ENCODE measurements at regions not wholly inside any gene's neighbourhood (a gene's known extent, or its start where the extent isn't known, plus 50 kb on each side); places are given as distances from the start of the nearest gene placed in this dataset.

DNA sequence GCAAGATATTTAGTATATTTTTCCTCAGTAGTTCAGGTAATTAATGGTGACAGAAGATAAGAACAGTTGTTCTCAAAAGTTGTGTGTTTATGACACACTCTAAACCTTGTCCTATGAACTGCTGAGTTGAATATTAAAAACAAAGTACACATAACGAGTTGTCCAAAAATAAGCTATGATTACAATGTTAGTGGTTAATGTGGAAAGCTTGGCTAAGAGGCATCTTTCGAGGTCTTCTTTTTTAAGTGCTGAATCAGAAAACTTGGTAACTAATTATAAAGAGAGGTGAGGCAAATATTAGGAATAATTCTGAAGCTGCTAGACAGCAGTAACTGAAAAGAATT lies 1088.7 kb downstream of the SUCLG1 start:
- Histone ChIP-seq H4K20me1 (ENCODE audit: insufficient read depth, low read length) (no peaks in the 10 kb centered on the region), H3K79me2 (ENCODE audit: insufficient read depth, low read length) (no peaks in the 10 kb centered on the region), H3K4me2 (ENCODE audit: low read length) (no peak overlapping the region), H3K9me3 (ENCODE audit: low read length) (no peaks in the 10 kb centered on the region), H3F3A (ENCODE audit: insufficient read depth, low read length) (no peaks in the 10 kb centered on the region), H3K9me2 (ENCODE audit: low read depth, low read length) (no peaks in the 10 kb centered on the region), H3K9ac (ENCODE audit: low read length) (no peak overlapping the region), H3K27me3 (ENCODE audit: insufficient read depth, low read length) (no peaks in the 10 kb centered on the region), H2AFZ (ENCODE audit: low read length) (no peak overlapping the region), H3K27ac (ENCODE audit: low read depth, low read length, poor library complexity, severe bottlenecking) (no peak overlapping the region), H3K36me3 (ENCODE audit: insufficient read depth, low read length) (no peaks in the 10 kb centered on the region), H3K4me3 (ENCODE audit: low read depth, low read length, poor library complexity, severe bottlenecking) (no peak overlapping the region), H3K4me1 (ENCODE audit: insufficient read depth, low read length, severe bottlenecking) (no peaks in the 10 kb centered on the region)
- TF ChIP-seq, protein P1, sequence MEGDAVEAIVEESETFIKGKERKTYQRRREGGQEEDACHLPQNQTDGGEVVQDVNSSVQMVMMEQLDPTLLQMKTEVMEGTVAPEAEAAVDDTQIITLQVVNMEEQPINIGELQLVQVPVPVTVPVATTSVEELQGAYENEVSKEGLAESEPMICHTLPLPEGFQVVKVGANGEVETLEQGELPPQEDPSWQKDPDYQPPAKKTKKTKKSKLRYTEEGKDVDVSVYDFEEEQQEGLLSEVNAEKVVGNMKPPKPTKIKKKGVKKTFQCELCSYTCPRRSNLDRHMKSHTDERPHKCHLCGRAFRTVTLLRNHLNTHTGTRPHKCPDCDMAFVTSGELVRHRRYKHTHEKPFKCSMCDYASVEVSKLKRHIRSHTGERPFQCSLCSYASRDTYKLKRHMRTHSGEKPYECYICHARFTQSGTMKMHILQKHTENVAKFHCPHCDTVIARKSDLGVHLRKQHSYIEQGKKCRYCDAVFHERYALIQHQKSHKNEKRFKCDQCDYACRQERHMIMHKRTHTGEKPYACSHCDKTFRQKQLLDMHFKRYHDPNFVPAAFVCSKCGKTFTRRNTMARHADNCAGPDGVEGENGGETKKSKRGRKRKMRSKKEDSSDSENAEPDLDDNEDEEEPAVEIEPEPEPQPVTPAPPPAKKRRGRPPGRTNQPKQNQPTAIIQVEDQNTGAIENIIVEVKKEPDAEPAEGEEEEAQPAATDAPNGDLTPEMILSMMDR (IDR thresholded peaks at IDR 0.05; ENCODE audit: low read length), result no peak
- TF ChIP-seq EZH2 (IDR thresholded peaks at IDR 0.05; ENCODE audit: borderline replicate concordance, low read length), result no peak

DNA sequence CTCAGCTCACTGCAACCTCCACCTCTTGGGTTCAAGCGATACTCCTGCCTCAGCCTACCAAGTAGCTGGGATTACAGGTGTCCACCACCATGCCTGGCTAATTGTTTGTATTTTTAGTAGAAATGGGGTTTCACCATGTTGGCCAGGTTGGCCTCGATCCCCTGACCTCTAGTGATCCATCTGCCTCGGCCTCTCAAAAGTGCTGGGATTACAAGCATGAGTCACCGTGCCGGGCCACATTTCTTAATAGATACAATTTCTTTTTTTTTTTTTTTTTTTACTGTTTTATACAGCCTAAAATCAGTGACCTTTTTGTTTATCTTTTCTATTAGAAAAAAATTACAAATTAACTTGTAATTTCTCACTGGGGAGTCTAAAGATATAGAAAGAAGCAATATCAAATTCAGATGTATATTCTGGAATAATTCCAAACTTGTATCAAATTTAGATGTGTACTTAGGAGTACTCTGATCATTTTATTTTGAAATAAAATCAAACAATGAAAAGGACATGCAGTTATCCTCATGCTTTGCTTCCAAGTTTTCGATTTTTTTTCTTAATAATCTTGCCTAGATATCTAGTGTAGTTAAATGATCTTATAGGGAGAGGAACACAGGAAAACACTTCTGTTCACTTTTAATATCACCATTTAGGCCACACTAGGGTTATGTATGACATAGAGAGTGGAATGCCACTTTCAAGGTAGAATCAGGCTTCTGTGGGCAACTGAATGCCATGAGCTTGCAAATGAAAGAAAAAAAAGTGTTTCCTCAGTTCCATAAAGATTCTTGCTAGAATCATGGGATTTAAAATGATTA lies 1089.3 kb downstream of the SUCLG1 start:
- Histone ChIP-seq H4K20me1 (ENCODE audit: insufficient read depth, low read length) (no peaks in the 10 kb centered on the region), H3F3A (ENCODE audit: insufficient read depth, low read length) (no peaks in the 10 kb centered on the region), H2AFZ (ENCODE audit: low read length) (no peak overlapping the region), H3K4me1 (ENCODE audit: insufficient read depth, low read length, severe bottlenecking) (no peaks in the 10 kb centered on the region), H3K79me2 (ENCODE audit: insufficient read depth, low read length) (no peaks in the 10 kb centered on the region), H3K9me2 (ENCODE audit: low read depth, low read length) (no peaks in the 10 kb centered on the region), H3K27ac (ENCODE audit: low read depth, low read length, poor library complexity, severe bottlenecking) (no peak overlapping the region), H3K4me2 (ENCODE audit: low read length) (no peak overlapping the region), H3K36me3 (ENCODE audit: insufficient read depth, low read length) (no peaks in the 10 kb centered on the region), H3K9me3 (ENCODE audit: low read length) (no peaks in the 10 kb centered on the region), H3K27me3 (ENCODE audit: insufficient read depth, low read length) (no peaks in the 10 kb centered on the region), H3K4me3 (ENCODE audit: low read depth, low read length, poor library complexity, severe bottlenecking) (no peak overlapping the region), H3K9ac (ENCODE audit: low read length) (no peak overlapping the region)
- TF ChIP-seq EZH2 (IDR thresholded peaks at IDR 0.05; ENCODE audit: borderline replicate concordance, low read length), result no peak
- TF ChIP-seq, protein P1 (IDR thresholded peaks at IDR 0.05; ENCODE audit: low read length), result no peak

DNA sequence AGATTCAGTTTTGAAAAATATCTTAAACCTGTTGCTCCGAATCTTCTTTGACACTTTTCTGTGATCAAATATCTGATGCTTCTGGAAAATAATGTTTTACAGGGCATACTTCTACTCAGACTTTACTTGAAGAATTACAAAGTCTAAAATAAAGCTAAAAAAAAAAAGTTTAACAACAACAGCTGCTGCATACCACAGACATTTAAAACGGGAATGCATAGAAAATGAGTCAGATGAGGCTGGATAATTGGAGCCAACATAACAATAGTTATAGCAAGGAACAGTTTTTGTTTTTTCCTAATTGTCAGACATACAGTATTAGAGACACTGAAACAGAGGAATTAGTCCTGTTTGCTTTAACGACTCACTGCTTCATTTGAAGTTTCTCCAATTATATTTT lies 1090.2 kb downstream of the SUCLG1 start:
- no peaks in the 10 kb centered on the region for H3K9me3 ChIP-seq (ENCODE audit: low read length)
- no peaks in the 10 kb centered on the region for H3K27me3 ChIP-seq (ENCODE audit: insufficient read depth, low read length)
- H2AFZ ChIP-seq (ENCODE audit: low read length), result no peak overlapping the region
- no peaks in the 10 kb centered on the region for H3F3A ChIP-seq (ENCODE audit: insufficient read depth, low read length)
- H3K79me2 ChIP-seq (ENCODE audit: insufficient read depth, low read length), result no peaks in the 10 kb centered on the region
- TF ChIP-seq, protein P1 (IDR thresholded peaks at IDR 0.05; ENCODE audit: low read length), result no peak
- TF ChIP-seq EZH2 (IDR thresholded peaks at IDR 0.05; ENCODE audit: borderline replicate concordance, low read length), result no peak
- no peak overlapping the region for H3K9ac ChIP-seq (ENCODE audit: low read length)
- H3K27ac ChIP-seq (ENCODE audit: low read depth, low read length, poor library complexity, severe bottlenecking), result no peak overlapping the region
- H3K9me2 ChIP-seq (ENCODE audit: low read depth, low read length), result no peaks in the 10 kb centered on the region
- no peaks in the 10 kb centered on the region for H3K36me3 ChIP-seq (ENCODE audit: insufficient read depth, low read length)
- H3K4me3 ChIP-seq (ENCODE audit: low read depth, low read length, poor library complexity, severe bottlenecking), result no peak overlapping the region
- no peaks in the 10 kb centered on the region for H3K4me1 ChIP-seq (ENCODE audit: insufficient read depth, low read length, severe bottlenecking)
- no peak overlapping the region for H3K4me2 ChIP-seq (ENCODE audit: low read length)
- no peaks in the 10 kb centered on the region for H4K20me1 ChIP-seq (ENCODE audit: insufficient read depth, low read length)
